WTC11 (cell line): ENCODE measurements at regions not wholly inside any gene's neighbourhood (a gene's known extent, or its start where the extent isn't known, plus 50 kb on each side); places are given as distances from the start of the nearest gene placed in this dataset.

Source experiments
- ATAC-seq: fragments of 200-7000 bp; cut with Tn5 transposase; 2 replicates; pipeline ENCODE4 v1.10.0; 2021; ENCODE audit warnings: mild to moderate bottlenecking, moderate library complexity
- CTCF ChIA-PET: fragments of 300-600 bp; sonication (Branson Sonifier 250); formaldehyde crosslinking; loops from one replicate; lab custom pipeline; 2021; ENCODE audit warnings: antibody characterized with exemption; lab: Charles Lee
- POLR2A ChIA-PET: fragments of 350-600 bp; sonication (Branson Sonifier 250); formaldehyde crosslinking; loops from one replicate; lab custom pipeline; 2021; ENCODE audit warnings: antibody characterized with exemption; lab: Charles Lee
- DNase-seq: peaks from one replicate; pipeline ENCODE4 v3.0.0; 2021; ENCODE audit warnings: low spot score
- H3K27ac Mint-ChIP-seq: 2 replicates; pipeline ENCODE4 v1.8.0; 2021; ENCODE audit warnings: mixed read lengths
- H3K27me3 Mint-ChIP-seq: 2 replicates; pipeline ENCODE4 v1.8.0; 2021; ENCODE audit warnings: low read depth, mild to moderate bottlenecking, moderate library complexity, mixed read lengths
- H3K36me3 Mint-ChIP-seq: 2 replicates; pipeline ENCODE4 v1.8.0; 2021; ENCODE audit warnings: mixed read lengths
- H3K4me1 Mint-ChIP-seq: 2 replicates; pipeline ENCODE4 v1.8.0; 2022; ENCODE audit warnings: mixed read lengths
- H3K4me3 Mint-ChIP-seq: 2 replicates; pipeline ENCODE4 v1.8.0; 2021; ENCODE audit warnings: mild to moderate bottlenecking, moderate library complexity, mixed read lengths
- H3K9me3 Mint-ChIP-seq: 2 replicates; pipeline ENCODE4 v1.8.0; 2021; ENCODE audit warnings: mixed read lengths
- ETV6 ChIP-seq: sonication (generic); formaldehyde crosslinking; IDR thresholded peaks from 2 replicates; pipeline ENCODE4 v1.8.1; 2022; ENCODE audit warnings: mild to moderate bottlenecking, missing genetic modification reagents
- FOXJ3 ChIP-seq: sonication (generic); formaldehyde crosslinking; IDR thresholded peaks from 2 replicates; pipeline ENCODE4 v1.9.0; 2021; ENCODE audit warnings: missing genetic modification reagents, mild to moderate bottlenecking, borderline replicate concordance
- MAX ChIP-seq: sonication (generic); formaldehyde crosslinking; IDR thresholded peaks from 2 replicates; pipeline ENCODE4 v1.8.0; 2022; ENCODE audit warnings: mild to moderate bottlenecking, missing genetic modification reagents
- NR1H2 ChIP-seq: sonication (generic); formaldehyde crosslinking; IDR thresholded peaks from 2 replicates; pipeline ENCODE4 v1.9.0; 2021; ENCODE audit warnings: mild to moderate bottlenecking, moderate library complexity, missing genetic modification reagents
- ZMAT4 ChIP-seq: fragments of 250-450 bp; sonication (Bioruptor Pico); IDR thresholded peaks from 2 replicates; pipeline ENCODE4 v1.9.0; 2021; ENCODE audit warnings: mild to moderate bottlenecking
- ZNF121 ChIP-seq: sonication (generic); formaldehyde crosslinking; IDR thresholded peaks from 2 replicates; pipeline ENCODE4 v1.8.0; 2023; ENCODE audit warnings: missing genetic modification reagents
- ZNF138 ChIP-seq: sonication (generic); formaldehyde crosslinking; conservative IDR thresholded peaks from 2 replicates; pipeline ENCODE4 v1.8.1; 2022; ENCODE audit warnings: mild to moderate bottlenecking, moderate library complexity, missing genetic modification reagents
- ZNF219 ChIP-seq: sonication (generic); formaldehyde crosslinking; IDR thresholded peaks from 2 replicates; pipeline ENCODE4 v1.8.0; 2023; ENCODE audit warnings: missing genetic modification reagents, mild to moderate bottlenecking, borderline replicate concordance
- ZNF281 ChIP-seq: sonication (generic); formaldehyde crosslinking; IDR thresholded peaks from 2 replicates; pipeline ENCODE4 v1.8.0; 2023; ENCODE audit warnings: mild to moderate bottlenecking, missing genetic modification reagents
- ZNF396 ChIP-seq: fragments of 250-450 bp; sonication (Bioruptor Pico); IDR thresholded peaks from 2 replicates; pipeline ENCODE4 v1.8.0; 2021; ENCODE audit warnings: mild to moderate bottlenecking, moderate library complexity, borderline replicate concordance
- ZNF532 ChIP-seq: fragments of 250-450 bp; sonication (Bioruptor Pico); IDR thresholded peaks from 2 replicates; pipeline ENCODE4 v1.9.0; 2021; ENCODE audit warnings: mild to moderate bottlenecking, borderline replicate concordance
- ZNF671 ChIP-seq: fragments of 250-450 bp; sonication (Bioruptor Pico); IDR thresholded peaks from 2 replicates; pipeline ENCODE4 v1.8.0; 2021; ENCODE audit warnings: mild to moderate bottlenecking
- TF ChIP-seq, protein P1 (sequence below): fragments of 250-450 bp; sonication (Bioruptor Pico); IDR thresholded peaks from 2 replicates; pipeline ENCODE4 v2.1.2; 2022; ENCODE audit warnings: mild to moderate bottlenecking, moderate library complexity
- TF ChIP-seq, protein P2 (sequence below): sonication (generic); formaldehyde crosslinking; IDR thresholded peaks from 2 replicates; pipeline ENCODE4 v1.8.0; 2023; ENCODE audit warnings: missing genetic modification reagents
- TF ChIP-seq, protein P3 (sequence below): fragments of 250-450 bp; sonication (Bioruptor Pico); IDR thresholded peaks from 2 replicates; pipeline ENCODE4 v1.8.0; 2021; ENCODE audit warnings: mild to moderate bottlenecking

- no peak for DNase-seq
- POLR2A ChIA-PET, result no interaction called here
Observed at GRCh38 chr20:23167431-23167830, 81.3 kb upstream of the CD93 start.

GRCh38 chr20:23166563-23166962 is 80.4 kb upstream of the CD93 start:
- ATAC-seq, result no peak
- TF ChIP-seq NR1H2 (CRISPR knock-in tag) (no peak), ZNF671 (CRISPR knock-in tag) (no peak), FOXJ3 (no peak), ZNF121 (CRISPR knock-in tag) (no peak), MAX (CRISPR knock-in tag) (no peak), ZMAT4 (CRISPR knock-in tag) (no peak), ETV6 (CRISPR knock-in tag) (no peak), ZNF281 (no peak), ZNF396 (CRISPR knock-in tag) (no peak), ZNF219 (CRISPR knock-in tag) (no peak), ZNF138 (no peak)
- TF ChIP-seq, protein P1, sequence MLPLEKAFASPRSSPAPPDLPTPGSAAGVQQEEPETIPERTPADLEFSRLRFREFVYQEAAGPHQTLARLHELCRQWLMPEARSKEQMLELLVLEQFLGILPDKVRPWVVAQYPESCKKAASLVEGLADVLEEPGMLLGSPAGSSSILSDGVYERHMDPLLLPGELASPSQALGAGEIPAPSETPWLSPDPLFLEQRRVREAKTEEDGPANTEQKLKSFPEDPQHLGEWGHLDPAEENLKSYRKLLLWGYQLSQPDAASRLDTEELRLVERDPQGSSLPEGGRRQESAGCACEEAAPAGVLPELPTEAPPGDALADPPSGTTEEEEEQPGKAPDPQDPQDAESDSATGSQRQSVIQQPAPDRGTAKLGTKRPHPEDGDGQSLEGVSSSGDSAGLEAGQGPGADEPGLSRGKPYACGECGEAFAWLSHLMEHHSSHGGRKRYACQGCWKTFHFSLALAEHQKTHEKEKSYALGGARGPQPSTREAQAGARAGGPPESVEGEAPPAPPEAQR (CRISPR knock-in tag), result no peak
- TF ChIP-seq, protein P2, sequence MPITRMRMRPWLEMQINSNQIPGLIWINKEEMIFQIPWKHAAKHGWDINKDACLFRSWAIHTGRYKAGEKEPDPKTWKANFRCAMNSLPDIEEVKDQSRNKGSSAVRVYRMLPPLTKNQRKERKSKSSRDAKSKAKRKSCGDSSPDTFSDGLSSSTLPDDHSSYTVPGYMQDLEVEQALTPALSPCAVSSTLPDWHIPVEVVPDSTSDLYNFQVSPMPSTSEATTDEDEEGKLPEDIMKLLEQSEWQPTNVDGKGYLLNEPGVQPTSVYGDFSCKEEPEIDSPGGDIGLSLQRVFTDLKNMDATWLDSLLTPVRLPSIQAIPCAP (CRISPR knock-in tag), result no peak
- CTCF ChIA-PET, result interaction anchor here (1.6 to 2.9 kb wide), 2 partner anchors 105 to 116 kb away, joined by 4 to 31 read pairs; partner anchors contain the start of gene THBD
- POLR2A ChIA-PET, result no interaction called here
- Mint-ChIP-seq H3K36me3 (no peaks in the 10 kb centered on the region), H3K4me3 (no peak overlapping the region), H3K27ac (no peak overlapping the region), H3K9me3 (peaks cover 3% of the 10 kb centered on the region; the same call in 1 of the 2 replicates), H3K27me3 (no peaks in the 10 kb centered on the region), H3K4me1 (peaks cover 6% of the 10 kb centered on the region)
- DNase-seq, result no peak

More at GRCh38 chr20:23167431-23167830, 81.3 kb upstream of the CD93 start:
- Mint-ChIP-seq H3K36me3 (no peaks in the 10 kb centered on the region), H3K4me3 (no peak overlapping the region), H3K27ac (no peak overlapping the region), H3K27me3 (no peaks in the 10 kb centered on the region), H3K9me3 (peaks cover 3% of the 10 kb centered on the region; the same call in 1 of the 2 replicates), H3K4me1 (peaks cover 6% of the 10 kb centered on the region)
- ATAC-seq, result no peak
- CTCF ChIA-PET, result no interaction called here
- TF ChIP-seq, protein P1 (CRISPR knock-in tag), result no peak
- TF ChIP-seq FOXJ3, result no peak
- TF ChIP-seq, all 79 proteins: peak for 0

GRCh38 chr20:23165964-23166363 is 79.8 kb upstream of the CD93 start:
- ATAC-seq, result no peak
- peaks cover 6% of the 10 kb centered on the region for H3K4me1 Mint-ChIP-seq
- no peak for TF ChIP-seq ZNF281
- TF ChIP-seq ZNF532 (CRISPR knock-in tag), result no peak
- TF ChIP-seq, protein P3, sequence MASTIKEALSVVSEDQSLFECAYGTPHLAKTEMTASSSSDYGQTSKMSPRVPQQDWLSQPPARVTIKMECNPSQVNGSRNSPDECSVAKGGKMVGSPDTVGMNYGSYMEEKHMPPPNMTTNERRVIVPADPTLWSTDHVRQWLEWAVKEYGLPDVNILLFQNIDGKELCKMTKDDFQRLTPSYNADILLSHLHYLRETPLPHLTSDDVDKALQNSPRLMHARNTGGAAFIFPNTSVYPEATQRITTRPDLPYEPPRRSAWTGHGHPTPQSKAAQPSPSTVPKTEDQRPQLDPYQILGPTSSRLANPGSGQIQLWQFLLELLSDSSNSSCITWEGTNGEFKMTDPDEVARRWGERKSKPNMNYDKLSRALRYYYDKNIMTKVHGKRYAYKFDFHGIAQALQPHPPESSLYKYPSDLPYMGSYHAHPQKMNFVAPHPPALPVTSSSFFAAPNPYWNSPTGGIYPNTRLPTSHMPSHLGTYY, result no peak

More at GRCh38 chr20:23165964-23166363, 79.8 kb upstream of the CD93 start:
- no peak for DNase-seq
- Mint-ChIP-seq H3K9me3 (peaks cover 3% of the 10 kb centered on the region; the same call in 1 of the 2 replicates), H3K36me3 (no peaks in the 10 kb centered on the region), H3K27me3 (no peaks in the 10 kb centered on the region), H3K4me3 (no peak overlapping the region), H3K27ac (no peak overlapping the region)
- CTCF ChIA-PET, result interaction anchor here (1.1 to 2.9 kb wide), 4 partner anchors 13 to 115 kb away, joined by 3 to 31 read pairs (median 4); partner anchors contain the start of gene THBD
- POLR2A ChIA-PET, result no interaction called here
